Neural progenitor cell (in vitro differentiated cells): ENCODE measurements at regions not wholly inside any gene's neighbourhood (a gene's known extent, or its start where the extent isn't known, plus 50 kb on each side); places are given as distances from the start of the nearest gene placed in this dataset.
A peak's percentile ranks its signal among the peaks of the same experiment; 100 is the strongest.

Experiments
- DNase-seq: peaks from one replicate; pipeline ENCODE4 v3.0.0-alpha.2; 2016; ENCODE audit warnings: low spot score
- H2AFZ ChIP-seq: fragments of 200-600 bp; sonication (generic); replicated peaks from 2 replicates; pipeline ENCODE4 v1.6.1; 2016; ENCODE audit warnings: antibody characterized with exemption
- H3F3A ChIP-seq: fragments of 200-600 bp; sonication (generic); 2 replicates; pipeline ENCODE4 v1.6.1; 2016; ENCODE audit warnings: antibody characterized with exemption, low read depth
- H3K27ac ChIP-seq: fragments of 200-600 bp; sonication (generic); 2 replicates; pipeline ENCODE4 v1.5.1; 2016; ENCODE audit warnings: mild to moderate bottlenecking
- H3K27me3 ChIP-seq: fragments of 200-600 bp; sonication (generic); 2 replicates; pipeline ENCODE4 v1.6.1; 2016; ENCODE audit warnings: mild to moderate bottlenecking, moderate library complexity
- H3K36me3 ChIP-seq: fragments of 200-600 bp; sonication (generic); 2 replicates; pipeline ENCODE4 v1.5.1; 2016
- H3K4me1 ChIP-seq: fragments of 200-600 bp; sonication (generic); 2 replicates; pipeline ENCODE4 v1.6.1; 2016; ENCODE audit warnings: mixed run types
- H3K4me2 ChIP-seq: fragments of 200-600 bp; sonication (generic); 2 replicates; pipeline ENCODE4 v1.6.1; 2016
- H3K4me3 ChIP-seq: fragments of 200-600 bp; sonication (generic); 2 replicates; pipeline ENCODE4 v1.5.1; 2016
- H3K79me2 ChIP-seq: fragments of 200-600 bp; sonication (generic); 2 replicates; pipeline ENCODE4 v1.6.1; 2016; ENCODE audit warnings: low read depth
- H3K9ac ChIP-seq: fragments of 200-600 bp; sonication (generic); 2 replicates; pipeline ENCODE4 v1.6.1; 2016
- H3K9me3 ChIP-seq: fragments of 200-600 bp; sonication (generic); 2 replicates; pipeline ENCODE4 v1.5.1; 2016; ENCODE audit warnings: low read depth
- H4K20me1 ChIP-seq: fragments of 200-600 bp; sonication (generic); 2 replicates; pipeline ENCODE4 v1.6.1; 2016; ENCODE audit warnings: low read depth
- H3K27ac Mint-ChIP-seq: 3 replicates; pipeline ENCODE4 v1.8.0; 2021; ENCODE audit warnings: mixed read lengths
- H3K27me3 Mint-ChIP-seq: 2 replicates; pipeline ENCODE4 v1.8.0; 2022; ENCODE audit warnings: low read depth, mild to moderate bottlenecking, inconsistent platforms, moderate library complexity, mixed read lengths; ENCODE audit not compliant: insufficient read depth
- H3K36me3 Mint-ChIP-seq: 3 replicates; pipeline ENCODE4 v1.8.0; 2021; ENCODE audit warnings: mixed read lengths
- H3K4me1 Mint-ChIP-seq: 3 replicates; pipeline ENCODE4 v1.8.0; 2021; ENCODE audit warnings: mixed read lengths
- H3K4me3 Mint-ChIP-seq: 3 replicates; pipeline ENCODE4 v1.8.0; 2021; ENCODE audit warnings: mild to moderate bottlenecking, moderate library complexity, mixed read lengths
- H3K9me3 Mint-ChIP-seq: 3 replicates; pipeline ENCODE4 v1.8.0; 2020; ENCODE audit warnings: mixed read lengths
- EZH2 ChIP-seq: fragments of 200-600 bp; sonication (generic); IDR thresholded peaks from 2 replicates; pipeline ENCODE4 v1.6.1; 2017; ENCODE audit warnings: antibody characterized with exemption, mild to moderate bottlenecking, moderate library complexity
- EZH2phosphoT487 ChIP-seq: fragments of 200-600 bp; sonication (generic); IDR thresholded peaks from 2 replicates; pipeline ENCODE4 v1.6.1; 2017; ENCODE audit warnings: antibody characterized with exemption
- TF ChIP-seq, protein P1 (sequence below): fragments of 200-600 bp; sonication (generic); IDR thresholded peaks from 2 replicates; pipeline ENCODE4 v1.5.1; 2017; ENCODE audit warnings: antibody characterized with exemption, mild to moderate bottlenecking

DNA sequence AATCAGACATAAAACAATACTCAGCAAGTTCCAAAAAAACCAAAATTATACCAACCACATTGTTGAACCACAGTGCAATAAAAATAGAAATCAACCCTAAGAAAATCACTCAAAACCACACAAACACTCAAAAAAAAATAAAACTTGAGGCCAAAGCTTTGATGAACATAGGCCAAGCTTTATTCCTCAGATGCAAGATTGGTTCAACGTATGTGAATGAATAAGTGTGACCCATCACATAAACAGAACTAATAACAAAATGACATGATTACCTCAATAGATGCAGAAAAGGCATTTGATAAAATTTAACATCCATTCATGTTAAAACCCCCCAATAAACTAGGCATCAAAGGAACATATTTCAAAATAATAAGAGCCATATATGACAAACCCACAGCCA, 506.1 kb upstream of the FZD8 start:
- Histone ChIP-seq H3K4me3 (no peak overlapping the region), H3K27me3 (no peaks in the 10 kb centered on the region), H3K9ac (no peak overlapping the region), H3K4me2 (no peak overlapping the region), H3K36me3 (no peaks in the 10 kb centered on the region), H2AFZ (no peak overlapping the region), H3K79me2 (no peaks in the 10 kb centered on the region), H3F3A (no peaks in the 10 kb centered on the region), H4K20me1 (no peaks in the 10 kb centered on the region), H3K4me1 (peaks cover 15% of the 10 kb centered on the region), H3K27ac (no peak overlapping the region), H3K9me3 (peaks cover 7% of the 10 kb centered on the region)
- no peak overlapping the region for H3K27ac Mint-ChIP-seq
- peaks cover 13% of the 10 kb centered on the region for H3K9me3 Mint-ChIP-seq
- no peak for DNase-seq
- H3K36me3 Mint-ChIP-seq, result peaks cover 2% of the 10 kb centered on the region
- no peak overlapping the region for H3K4me3 Mint-ChIP-seq
- TF ChIP-seq EZH2phosphoT487 (no peak), EZH2 (no peak)
- TF ChIP-seq, protein P1, sequence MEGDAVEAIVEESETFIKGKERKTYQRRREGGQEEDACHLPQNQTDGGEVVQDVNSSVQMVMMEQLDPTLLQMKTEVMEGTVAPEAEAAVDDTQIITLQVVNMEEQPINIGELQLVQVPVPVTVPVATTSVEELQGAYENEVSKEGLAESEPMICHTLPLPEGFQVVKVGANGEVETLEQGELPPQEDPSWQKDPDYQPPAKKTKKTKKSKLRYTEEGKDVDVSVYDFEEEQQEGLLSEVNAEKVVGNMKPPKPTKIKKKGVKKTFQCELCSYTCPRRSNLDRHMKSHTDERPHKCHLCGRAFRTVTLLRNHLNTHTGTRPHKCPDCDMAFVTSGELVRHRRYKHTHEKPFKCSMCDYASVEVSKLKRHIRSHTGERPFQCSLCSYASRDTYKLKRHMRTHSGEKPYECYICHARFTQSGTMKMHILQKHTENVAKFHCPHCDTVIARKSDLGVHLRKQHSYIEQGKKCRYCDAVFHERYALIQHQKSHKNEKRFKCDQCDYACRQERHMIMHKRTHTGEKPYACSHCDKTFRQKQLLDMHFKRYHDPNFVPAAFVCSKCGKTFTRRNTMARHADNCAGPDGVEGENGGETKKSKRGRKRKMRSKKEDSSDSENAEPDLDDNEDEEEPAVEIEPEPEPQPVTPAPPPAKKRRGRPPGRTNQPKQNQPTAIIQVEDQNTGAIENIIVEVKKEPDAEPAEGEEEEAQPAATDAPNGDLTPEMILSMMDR, result no peak
- no peaks in the 10 kb centered on the region for H3K27me3 Mint-ChIP-seq
- H3K4me1 Mint-ChIP-seq, result no peaks in the 10 kb centered on the region

DNA sequence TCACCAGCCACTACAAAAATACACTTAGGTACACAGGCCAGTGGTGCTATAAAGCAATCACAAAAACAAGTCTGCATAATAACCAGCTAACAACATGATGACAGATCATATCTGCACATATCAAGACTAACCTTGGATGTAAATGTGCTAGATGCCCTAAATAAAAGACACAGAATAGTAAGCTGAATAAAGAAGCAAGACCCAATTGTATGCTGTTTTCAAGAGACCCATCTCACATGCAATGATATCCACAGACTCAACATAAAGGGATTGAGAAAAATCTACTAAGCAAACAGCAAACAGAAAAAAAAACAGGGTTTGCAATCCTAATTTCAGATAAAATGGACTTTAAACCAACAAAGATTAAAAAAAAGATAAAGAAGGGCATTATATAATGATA, 505.4 kb upstream of the FZD8 start:
- Mint-ChIP-seq H3K27ac (no peak overlapping the region), H3K4me1 (no peaks in the 10 kb centered on the region)

DNA sequence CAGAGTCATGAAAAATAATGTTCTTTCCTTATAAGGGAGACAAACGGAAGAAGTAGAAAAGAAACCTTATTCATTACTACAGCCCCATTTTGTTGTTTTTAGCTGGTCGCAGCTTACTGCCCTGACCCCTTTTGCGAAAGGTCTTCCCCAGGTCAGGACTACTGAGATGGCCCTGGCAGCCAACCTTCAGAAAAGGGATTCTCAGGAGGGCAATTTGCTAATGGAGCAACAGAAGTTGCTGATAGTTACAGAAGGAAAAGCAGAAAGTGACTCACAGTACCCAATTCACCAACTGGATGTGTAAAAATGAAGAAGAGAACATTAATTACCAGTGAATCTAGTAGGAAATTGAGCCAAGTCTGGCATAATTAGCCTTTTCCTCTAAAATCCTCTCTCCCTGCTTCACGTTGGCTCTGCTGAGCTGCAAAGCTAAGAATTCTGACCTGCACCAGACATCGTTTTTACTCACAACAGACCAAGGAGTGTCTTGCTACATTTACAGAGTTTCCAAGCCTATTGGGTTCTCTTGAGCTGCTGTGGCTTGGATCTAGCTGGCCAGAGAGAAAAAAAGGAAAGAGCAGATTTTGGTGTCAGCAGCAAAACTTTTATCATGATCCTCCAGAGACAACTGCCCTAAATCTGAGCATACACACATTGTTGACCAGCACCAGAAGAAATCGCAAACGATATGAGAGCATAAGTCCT, 499.9 kb upstream of the FZD8 start:
- no peaks in the 10 kb centered on the region for H3K9me3 ChIP-seq
- H3K4me1 ChIP-seq, result peaks cover 20% of the 10 kb centered on the region
- no peaks in the 10 kb centered on the region for H3F3A ChIP-seq
- peak overlapping the region; percentile 23 for H2AFZ ChIP-seq
- Mint-ChIP-seq H3K36me3 (no peaks in the 10 kb centered on the region), H3K4me1 (peaks cover 8% of the 10 kb centered on the region), H3K4me3 (no peak overlapping the region), H3K27me3 (no peaks in the 10 kb centered on the region), H3K9me3 (peaks cover 11% of the 10 kb centered on the region), H3K27ac (no peak overlapping the region)
- no peak overlapping the region for H3K4me3 ChIP-seq
- no peaks in the 10 kb centered on the region for H3K36me3 ChIP-seq
- no peak overlapping the region for H3K9ac ChIP-seq
- no peak for DNase-seq
- no peaks in the 10 kb centered on the region for H3K79me2 ChIP-seq
- no peak overlapping the region for H3K27ac ChIP-seq
- TF ChIP-seq EZH2 (no peak), EZH2phosphoT487 (no peak)
- TF ChIP-seq, protein P1, result no peak
- H3K4me2 ChIP-seq, result no peak overlapping the region
- H4K20me1 ChIP-seq, result no peaks in the 10 kb centered on the region
- no peaks in the 10 kb centered on the region for H3K27me3 ChIP-seq

More for the DNA sequence above, 505.4 kb upstream of the FZD8 start:
- Histone ChIP-seq H3K9me3 (peaks cover 7% of the 10 kb centered on the region), H3K79me2 (no peaks in the 10 kb centered on the region), H3K4me2 (no peak overlapping the region), H3K36me3 (no peaks in the 10 kb centered on the region), H3K27me3 (no peaks in the 10 kb centered on the region), H3K4me3 (no peak overlapping the region), H3F3A (no peaks in the 10 kb centered on the region), H3K9ac (no peak overlapping the region), H2AFZ (no peak overlapping the region), H3K4me1 (peaks cover 15% of the 10 kb centered on the region), H4K20me1 (no peaks in the 10 kb centered on the region), H3K27ac (no peak overlapping the region)
- H3K9me3 Mint-ChIP-seq, result peaks cover 13% of the 10 kb centered on the region
- no peak overlapping the region for H3K4me3 Mint-ChIP-seq
- H3K27me3 Mint-ChIP-seq, result no peaks in the 10 kb centered on the region
- TF ChIP-seq EZH2, result no peak
- peaks cover 2% of the 10 kb centered on the region for H3K36me3 Mint-ChIP-seq
- no peak for DNase-seq

DNA sequence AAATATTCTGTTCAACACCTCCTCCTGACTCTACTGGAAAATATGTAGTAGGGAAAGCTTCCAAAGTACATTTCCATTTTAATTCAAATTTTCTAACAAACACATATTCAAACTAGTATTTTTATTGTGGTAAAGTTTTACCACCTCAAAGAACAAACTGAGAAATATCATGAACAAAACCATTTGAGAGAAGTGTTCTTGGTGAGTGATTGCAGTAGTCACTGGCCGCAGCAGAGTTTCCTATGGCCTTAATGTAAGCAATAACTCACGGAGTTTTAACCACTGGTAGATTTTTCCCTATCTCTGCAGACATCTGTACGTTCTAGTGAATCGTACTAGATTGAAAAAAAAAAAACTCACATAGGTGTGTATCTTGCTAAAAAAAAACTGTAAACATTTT, 487.0 kb upstream of the FZD8 start:
- H3K4me1 Mint-ChIP-seq, result no peaks in the 10 kb centered on the region
- no peak overlapping the region for H3K4me3 Mint-ChIP-seq
- H3K36me3 Mint-ChIP-seq, result no peaks in the 10 kb centered on the region
- no peak overlapping the region for H2AFZ ChIP-seq
- H4K20me1 ChIP-seq, result no peaks in the 10 kb centered on the region
- no peaks in the 10 kb centered on the region for H3K79me2 ChIP-seq
- H3K4me3 ChIP-seq, result no peak overlapping the region
- no peaks in the 10 kb centered on the region for H3K4me1 ChIP-seq
- no peak for DNase-seq
- no peaks in the 10 kb centered on the region for H3K36me3 ChIP-seq
- no peak overlapping the region for H3K27ac ChIP-seq
- H3K27ac Mint-ChIP-seq, result no peak overlapping the region
- H3K9me3 Mint-ChIP-seq, result no peaks in the 10 kb centered on the region
- H3K27me3 ChIP-seq, result no peaks in the 10 kb centered on the region
- no peak for TF ChIP-seq EZH2
- TF ChIP-seq, protein P1, result no peak
- TF ChIP-seq EZH2phosphoT487, result no peak
- no peaks in the 10 kb centered on the region for H3K9me3 ChIP-seq
- no peak overlapping the region for H3K9ac ChIP-seq
- no peaks in the 10 kb centered on the region for H3F3A ChIP-seq
- no peak overlapping the region for H3K4me2 ChIP-seq
- H3K27me3 Mint-ChIP-seq, result peaks cover 3% of the 10 kb centered on the region
